ENCODE measurements at regions not wholly inside any gene's neighbourhood (a gene's known extent, or its start where the extent isn't known, plus 50 kb on each side); places are given as distances from the start of the nearest gene placed in this dataset.

DNA sequence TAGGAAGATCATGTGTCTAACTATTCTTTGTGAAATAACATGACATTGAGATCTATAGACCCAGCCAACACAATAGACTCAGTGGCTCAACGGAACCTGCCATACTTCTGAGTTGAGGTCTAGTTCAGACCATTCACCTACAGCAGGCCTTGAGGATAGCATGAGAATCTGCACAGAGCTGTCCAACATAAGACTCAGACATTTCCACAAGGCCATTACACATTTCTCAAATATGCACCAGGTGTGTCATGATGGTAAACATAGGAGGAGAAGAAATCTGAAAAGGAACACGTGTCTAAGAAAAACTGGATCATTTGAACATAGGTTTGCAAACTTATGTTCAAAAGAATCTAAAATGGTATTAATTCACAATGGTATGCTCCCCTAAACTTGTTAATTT lies 421.4 kb downstream of the SLITRK6 start:
- Histone ChIP-seq H2AFZ (ENCODE audit: low read depth, low read length) (no peak overlapping the region), H3K4me3 (ENCODE audit: low read length) (no peak overlapping the region), H3K79me2 (ENCODE audit: low read length) (no peaks in the 10 kb centered on the region), H3K4me2 (ENCODE audit: low read length) (no peak overlapping the region), H3K36me3 (replicated peaks; ENCODE audit: low read depth, low read length) (no peaks in the 10 kb centered on the region), H3K4me1 (ENCODE audit: low read length) (peaks cover 12% of the 10 kb centered on the region), H3K9me3 (ENCODE audit: insufficient read depth, low read length) (no peaks in the 10 kb centered on the region), H3K27me3 (ENCODE audit: low read depth, low read length) (no peaks in the 10 kb centered on the region), H3K9ac (ENCODE audit: low read length) (no peak overlapping the region), H4K20me1 (ENCODE audit: insufficient read depth, low read length) (no peaks in the 10 kb centered on the region), H3K27ac (ENCODE audit: low read length) (no peak overlapping the region)
- TF ChIP-seq, protein P1, sequence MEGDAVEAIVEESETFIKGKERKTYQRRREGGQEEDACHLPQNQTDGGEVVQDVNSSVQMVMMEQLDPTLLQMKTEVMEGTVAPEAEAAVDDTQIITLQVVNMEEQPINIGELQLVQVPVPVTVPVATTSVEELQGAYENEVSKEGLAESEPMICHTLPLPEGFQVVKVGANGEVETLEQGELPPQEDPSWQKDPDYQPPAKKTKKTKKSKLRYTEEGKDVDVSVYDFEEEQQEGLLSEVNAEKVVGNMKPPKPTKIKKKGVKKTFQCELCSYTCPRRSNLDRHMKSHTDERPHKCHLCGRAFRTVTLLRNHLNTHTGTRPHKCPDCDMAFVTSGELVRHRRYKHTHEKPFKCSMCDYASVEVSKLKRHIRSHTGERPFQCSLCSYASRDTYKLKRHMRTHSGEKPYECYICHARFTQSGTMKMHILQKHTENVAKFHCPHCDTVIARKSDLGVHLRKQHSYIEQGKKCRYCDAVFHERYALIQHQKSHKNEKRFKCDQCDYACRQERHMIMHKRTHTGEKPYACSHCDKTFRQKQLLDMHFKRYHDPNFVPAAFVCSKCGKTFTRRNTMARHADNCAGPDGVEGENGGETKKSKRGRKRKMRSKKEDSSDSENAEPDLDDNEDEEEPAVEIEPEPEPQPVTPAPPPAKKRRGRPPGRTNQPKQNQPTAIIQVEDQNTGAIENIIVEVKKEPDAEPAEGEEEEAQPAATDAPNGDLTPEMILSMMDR (IDR thresholded peaks at IDR 0.05; ENCODE audit: low read depth, low read length) = no peak
- TF ChIP-seq EZH2phosphoT487 (IDR thresholded peaks at IDR 0.05; ENCODE audit: low read depth) = no peak

DNA sequence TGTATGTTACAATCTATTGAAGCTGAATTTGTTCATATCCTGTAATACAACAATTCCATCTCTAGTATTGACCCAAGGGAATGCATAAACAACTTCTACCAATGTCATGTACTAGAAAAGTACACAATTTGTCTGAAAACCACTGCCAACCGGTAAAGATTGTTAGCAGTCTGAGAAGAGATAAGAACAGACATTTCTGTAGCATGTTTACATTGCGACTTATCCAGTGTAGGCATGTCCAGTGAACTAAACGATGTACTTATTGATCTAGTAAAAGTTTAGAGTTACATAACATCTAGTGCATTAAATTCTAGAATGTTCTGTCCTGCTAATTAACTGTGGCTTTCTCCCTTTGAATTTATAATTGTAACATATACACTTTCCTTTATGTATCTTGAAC lies 425.9 kb downstream of the SLITRK6 start:
- Histone ChIP-seq H3K4me1 (ENCODE audit: low read length) (no peaks in the 10 kb centered on the region), H3K9ac (ENCODE audit: low read length) (no peak overlapping the region), H3K27ac (ENCODE audit: low read length) (no peak overlapping the region), H3K79me2 (ENCODE audit: low read length) (no peaks in the 10 kb centered on the region), H2AFZ (ENCODE audit: low read depth, low read length) (no peak overlapping the region), H3K4me2 (ENCODE audit: low read length) (no peak overlapping the region), H3K27me3 (ENCODE audit: low read depth, low read length) (no peaks in the 10 kb centered on the region), H3K9me3 (ENCODE audit: insufficient read depth, low read length) (no peaks in the 10 kb centered on the region), H4K20me1 (ENCODE audit: insufficient read depth, low read length) (no peaks in the 10 kb centered on the region), H3K36me3 (replicated peaks; ENCODE audit: low read depth, low read length) (no peaks in the 10 kb centered on the region), H3K4me3 (ENCODE audit: low read length) (no peak overlapping the region)
- no peak for TF ChIP-seq EZH2phosphoT487 (IDR thresholded peaks at IDR 0.05; ENCODE audit: low read depth)
- TF ChIP-seq, protein P1 (IDR thresholded peaks at IDR 0.05; ENCODE audit: low read depth, low read length) = no peak

DNA sequence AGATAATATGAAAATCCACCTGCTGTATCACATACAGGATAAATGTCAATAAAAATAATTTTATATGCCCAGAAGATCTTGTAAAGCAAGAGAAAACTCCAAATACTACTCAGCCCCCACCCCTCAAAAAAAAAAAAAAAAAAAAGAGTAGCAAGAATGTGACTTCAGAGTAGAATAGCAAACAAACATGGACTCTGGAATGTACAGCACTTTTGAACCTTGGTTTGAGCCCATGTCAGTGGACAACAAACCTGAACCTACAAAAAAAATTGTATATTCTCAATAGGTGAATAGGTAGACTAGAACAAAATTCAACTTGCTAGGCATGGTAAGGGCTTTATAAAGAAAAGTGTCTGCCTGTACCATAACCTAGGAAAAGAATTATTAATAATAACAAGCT lies 428.0 kb downstream of the SLITRK6 start:
- no peaks in the 10 kb centered on the region for H3K27me3 ChIP-seq (ENCODE audit: low read depth, low read length)
- no peak overlapping the region for H3K9ac ChIP-seq (ENCODE audit: low read length)
- no peaks in the 10 kb centered on the region for H3K9me3 ChIP-seq (ENCODE audit: insufficient read depth, low read length)
- no peak overlapping the region for H3K4me3 ChIP-seq (ENCODE audit: low read length)
- TF ChIP-seq, protein P1 (IDR thresholded peaks at IDR 0.05; ENCODE audit: low read depth, low read length) = no peak
- TF ChIP-seq EZH2phosphoT487 (IDR thresholded peaks at IDR 0.05; ENCODE audit: low read depth) = no peak
- no peak overlapping the region for H2AFZ ChIP-seq (ENCODE audit: low read depth, low read length)
- no peak overlapping the region for H3K27ac ChIP-seq (ENCODE audit: low read length)
- no peak overlapping the region for H3K4me2 ChIP-seq (ENCODE audit: low read length)
- H3K36me3 ChIP-seq (replicated peaks; ENCODE audit: low read depth, low read length) = no peaks in the 10 kb centered on the region
- no peaks in the 10 kb centered on the region for H4K20me1 ChIP-seq (ENCODE audit: insufficient read depth, low read length)
- no peaks in the 10 kb centered on the region for H3K4me1 ChIP-seq (ENCODE audit: low read length)
- no peaks in the 10 kb centered on the region for H3K79me2 ChIP-seq (ENCODE audit: low read length)

DNA sequence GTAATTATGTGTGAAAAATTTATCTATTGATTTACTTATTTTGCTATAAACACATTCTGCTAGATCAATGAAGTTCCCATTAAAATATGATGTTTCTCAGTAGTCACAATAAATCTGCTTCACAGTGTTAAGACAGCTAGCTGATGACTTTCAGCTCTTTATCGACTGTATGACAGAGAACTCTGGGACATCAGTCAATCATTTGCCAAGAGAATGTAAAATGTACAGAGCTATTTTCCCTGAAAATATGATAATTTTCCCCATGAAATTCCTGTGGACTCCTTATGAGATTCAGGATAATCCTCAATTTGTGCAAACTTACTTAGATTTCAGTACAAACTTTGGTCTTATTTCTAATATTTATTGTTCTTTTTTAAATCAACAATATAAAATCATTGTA lies 430.5 kb downstream of the SLITRK6 start:
- H3K36me3 ChIP-seq (replicated peaks; ENCODE audit: low read depth, low read length) = no peaks in the 10 kb centered on the region
- no peak overlapping the region for H3K4me2 ChIP-seq (ENCODE audit: low read length)
- no peak overlapping the region for H3K27ac ChIP-seq (ENCODE audit: low read length)
- no peaks in the 10 kb centered on the region for H4K20me1 ChIP-seq (ENCODE audit: insufficient read depth, low read length)
- H3K79me2 ChIP-seq (ENCODE audit: low read length) = no peaks in the 10 kb centered on the region
- no peaks in the 10 kb centered on the region for H3K9me3 ChIP-seq (ENCODE audit: insufficient read depth, low read length)
- H3K9ac ChIP-seq (ENCODE audit: low read length) = no peak overlapping the region
- H2AFZ ChIP-seq (ENCODE audit: low read depth, low read length) = no peak overlapping the region
- TF ChIP-seq EZH2phosphoT487 (IDR thresholded peaks at IDR 0.05; ENCODE audit: low read depth) = no peak
- TF ChIP-seq, protein P1 (IDR thresholded peaks at IDR 0.05; ENCODE audit: low read depth, low read length) = no peak
- no peaks in the 10 kb centered on the region for H3K4me1 ChIP-seq (ENCODE audit: low read length)
- no peaks in the 10 kb centered on the region for H3K27me3 ChIP-seq (ENCODE audit: low read depth, low read length)
- no peak overlapping the region for H3K4me3 ChIP-seq (ENCODE audit: low read length)
